Mesenchymal stem cell (in vitro differentiated cells and primary cell): ENCODE measurements at regions not wholly inside any gene's neighbourhood (a gene's known extent, or its start where the extent isn't known, plus 50 kb on each side); places are given as distances from the start of the nearest gene placed in this dataset.
A peak's percentile ranks its signal among the peaks of the same experiment; 100 is the strongest.

ENCODE experiments used
- DNase-seq: peaks from one replicate; pipeline ENCODE4 v3.0.0-alpha.2; 2013
- H2AFZ ChIP-seq: one replicate; pipeline ENCODE4 v1.6.1; 2013; ENCODE audit warnings: low read depth, mild to moderate bottlenecking, control low read depth, inconsistent platforms, low read length, moderate library complexity
- H2AK5ac ChIP-seq: 2 replicates; pipeline ENCODE4 v1.6.1; 2013; ENCODE audit warnings: low read length, moderate library complexity, mild to moderate bottlenecking, inconsistent platforms; ENCODE audit not compliant: severe bottlenecking
- H2BK120ac ChIP-seq: one replicate; pipeline ENCODE4 v1.6.1; 2013; ENCODE audit warnings: low read depth, mild to moderate bottlenecking, inconsistent platforms, low read length, moderate library complexity
- H2BK12ac ChIP-seq, 2 experiments: one replicate each; pipeline ENCODE4 v1.6.1; 2013; ENCODE audit warnings: inconsistent platforms in 2 of 2, low read length in 2 of 2, mild to moderate bottlenecking in 2 of 2, moderate library complexity in 2 of 2, control low read depth in 1 of 2
- H2BK15ac ChIP-seq: one replicate; pipeline ENCODE4 v1.6.1; 2013; ENCODE audit warnings: mild to moderate bottlenecking, low read depth, inconsistent platforms; ENCODE audit not compliant: poor library complexity, severe bottlenecking
- H2BK5ac ChIP-seq: 2 replicates; pipeline ENCODE4 v1.6.1; 2013; ENCODE audit warnings: low read depth, mild to moderate bottlenecking, low read length, control low read depth, inconsistent platforms; ENCODE audit not compliant: poor library complexity, severe bottlenecking
- H3K14ac ChIP-seq, 2 experiments: one replicate each; pipeline ENCODE4 v1.6.1; 2013; ENCODE audit warnings: inconsistent platforms in 2 of 2, low read length in 2 of 2, control low read depth in 1 of 2, mild to moderate bottlenecking in 1 of 2, moderate library complexity in 1 of 2
- H3K18ac ChIP-seq, 2 experiments: one replicate each; pipeline ENCODE4 v1.6.1; 2013; ENCODE audit warnings: inconsistent platforms in 2 of 2, low read length in 2 of 2, control low read depth in 1 of 2, low read depth in 1 of 2, mild to moderate bottlenecking in 1 of 2
- H3K23ac ChIP-seq, 2 experiments: one replicate each; pipeline ENCODE4 v1.6.1; 2013; ENCODE audit warnings: inconsistent platforms in 2 of 2, low read length in 2 of 2, mild to moderate bottlenecking in 2 of 2, moderate library complexity in 2 of 2, control low read depth in 1 of 2
- H3K27ac ChIP-seq: 2 replicates; pipeline ENCODE4 v1.5.1; 2013; ENCODE audit warnings: mild to moderate bottlenecking, moderate library complexity, low read length, control low read depth, inconsistent platforms; ENCODE audit not compliant: poor library complexity, severe bottlenecking
- H3K27me3 ChIP-seq, 2 experiments: 2 replicates each; pipeline versions ENCODE4 v1.6.1 to v1.7.0; 2013; ENCODE audit warnings: low read length in 2 of 2, mild to moderate bottlenecking in 2 of 2, moderate library complexity in 2 of 2, control low read depth in 1 of 2, inconsistent platforms in 1 of 2; ENCODE audit not compliant: control insufficient read depth in 1 of 2, insufficient read depth in 1 of 2
- H3K36me3 ChIP-seq, 2 experiments: 2 replicates each; pipeline versions ENCODE4 v1.6.1 to v1.7.0; 2013; ENCODE audit warnings: low read length in 2 of 2, control low read depth in 1 of 2, inconsistent platforms in 1 of 2, low read depth in 1 of 2, mild to moderate bottlenecking in 1 of 2; ENCODE audit not compliant: insufficient read depth in 2 of 2, control insufficient read depth in 1 of 2
- H3K4ac ChIP-seq, 2 experiments: one replicate each; pipeline ENCODE4 v1.6.1; 2013; ENCODE audit warnings: inconsistent platforms in 2 of 2, low read length in 2 of 2, mild to moderate bottlenecking in 2 of 2, moderate library complexity in 2 of 2, control low read depth in 1 of 2, low read depth in 1 of 2
- H3K4me1 ChIP-seq: 2 replicates; pipeline ENCODE4 v1.6.1; 2013; ENCODE audit warnings: low read depth, low read length, control low read depth; ENCODE audit not compliant: control insufficient read depth, insufficient read depth
- H3K4me2 ChIP-seq: 2 replicates; pipeline ENCODE4 v1.6.1; 2013; ENCODE audit warnings: low read length, mild to moderate bottlenecking, inconsistent platforms; ENCODE audit not compliant: poor library complexity, severe bottlenecking
- H3K4me3 ChIP-seq, 2 experiments: 2 replicates each; pipeline versions ENCODE4 v1.5.1 to v1.7.0; 2013; ENCODE audit warnings: low read length in 2 of 2, mild to moderate bottlenecking in 2 of 2, control low read depth in 1 of 2, low read depth in 1 of 2; ENCODE audit not compliant: insufficient read depth in 1 of 2
- H3K79me1 ChIP-seq: replicated peaks from 2 replicates; pipeline ENCODE4 v1.6.1; 2013; ENCODE audit warnings: mild to moderate bottlenecking, control low read depth, low read length, inconsistent platforms; ENCODE audit not compliant: poor library complexity, severe bottlenecking
- H3K9ac ChIP-seq: 2 replicates; pipeline ENCODE4 v1.7.0; 2013; ENCODE audit warnings: mild to moderate bottlenecking, low read length, moderate library complexity
- H3K9me3 ChIP-seq: 2 replicates; pipeline ENCODE4 v1.7.0; 2013; ENCODE audit warnings: mild to moderate bottlenecking, low read length; ENCODE audit not compliant: control insufficient read depth
- H4K8ac ChIP-seq: one replicate; pipeline ENCODE4 v1.6.1; 2013; ENCODE audit warnings: inconsistent platforms, mild to moderate bottlenecking, low read length, moderate library complexity
- H4K91ac ChIP-seq: one replicate; pipeline ENCODE4 v1.6.1; 2013; ENCODE audit warnings: mild to moderate bottlenecking, low read length, inconsistent platforms
- WGBS: methylation state at CpG from one replicate; pipeline ENCODE4 v1.1.7; 2013; ENCODE audit warnings: mixed read lengths; 5-methylcytosine and 5-hydroxymethylcytosine counted together

GRCh38 chr7:106537119-106537518, 123.8 kb downstream of the CCDC71L start:
- Histone ChIP-seq H3K14ac (no peak overlapping the region), H3K4me1 (no peaks in the 10 kb centered on the region), H2BK120ac (no peak overlapping the region), H4K91ac (no peak overlapping the region), H3K27me3 (no peaks in the 10 kb centered on the region), H3K9ac (no peak overlapping the region), H2AK5ac (no peak overlapping the region), H2BK12ac (no peak overlapping the region), H3K23ac (no peak overlapping the region), H3K4me3 (no peak overlapping the region), H3K79me1 (no peaks in the 10 kb centered on the region), H2AFZ (no peak overlapping the region), H3K4me2 (no peak overlapping the region), H3K4ac (no peak overlapping the region), H3K27ac (no peak overlapping the region), H4K8ac (no peak overlapping the region), H3K18ac (no peak overlapping the region), H2BK5ac (no peak overlapping the region), H3K9me3 (no peaks in the 10 kb centered on the region), H2BK15ac (no peak overlapping the region), H3K36me3 (no peaks in the 10 kb centered on the region)
- no CpG with 5 or more reads among the region's 2 CpGs for WGBS
- DNase-seq, result no peak

- Histone ChIP-seq H3K79me1 (no peaks in the 10 kb centered on the region), H2AFZ (no peak overlapping the region), H3K27me3 (no peaks in the 10 kb centered on the region), H4K91ac (no peak overlapping the region), H3K4ac (no peak overlapping the region), H3K27ac (no peak overlapping the region), H2BK15ac (no peak overlapping the region), H3K4me2 (no peak overlapping the region), H3K14ac (no peak overlapping the region), H3K23ac (no peak overlapping the region), H2BK5ac (no peak overlapping the region), H3K36me3 (no peaks in the 10 kb centered on the region), H3K9me3 (no peaks in the 10 kb centered on the region), H2AK5ac (no peak overlapping the region), H2BK120ac (no peak overlapping the region), H3K9ac (no peak overlapping the region), H3K4me1 (no peaks in the 10 kb centered on the region), H4K8ac (no peak overlapping the region), H2BK12ac (no peak overlapping the region), H3K18ac (no peak overlapping the region), H3K4me3 (no peak overlapping the region)
- 95% methylated on average over 3 of the region's 3 CpGs for whole genome bisulfite sequencing
- DNase-seq, result no peak
Measured at GRCh38 chr7:106536079-106536478, 124.9 kb downstream of the CCDC71L start.

- Histone ChIP-seq H3K4ac (peak overlapping the region in 1 of 2 experiments; percentile 7), H3K9ac (peak overlapping the region; percentile 13), H2AFZ (no peak overlapping the region), H3K27me3 (no peaks in the 10 kb centered on the region), H4K8ac (no peak overlapping the region), H3K27ac (no peak overlapping the region), H2BK120ac (no peak overlapping the region), H2BK15ac (no peak overlapping the region), H4K91ac (no peak overlapping the region), H3K4me1 (no peaks in the 10 kb centered on the region), H3K36me3 (no peaks in the 10 kb centered on the region), H3K18ac (no peak overlapping the region), H2BK12ac (peak overlapping the region in 1 of 2 experiments; percentile 54), H3K9me3 (no peaks in the 10 kb centered on the region), H3K23ac (peak overlapping the region in 1 of 2 experiments; percentile 5), H3K79me1 (no peaks in the 10 kb centered on the region), H2BK5ac (no peak overlapping the region), H3K14ac (peak overlapping the region in 1 of 2 experiments; percentile 11), H3K4me2 (no peak overlapping the region), H2AK5ac (no peak overlapping the region), H3K4me3 (no peak overlapping the region)
- no peak for DNase-seq
- WGBS, result 90% methylated on average over 6 of the region's 7 CpGs
Measured at GRCh38 chr7:106535234-106535932, 125.6 kb downstream of the CCDC71L start.

GRCh38 chr7:106534271-106534846, 126.6 kb downstream of the CCDC71L start:
- no peak overlapping the region for H2BK15ac ChIP-seq
- H3K4me3 ChIP-seq, result no peak overlapping the region
- H3K4ac ChIP-seq, result no peak overlapping the region
- H2BK12ac ChIP-seq, result no peak overlapping the region
- H3K27ac ChIP-seq, result no peak overlapping the region
- no peak overlapping the region for H4K91ac ChIP-seq
- H3K36me3 ChIP-seq, result no peaks in the 10 kb centered on the region
- no peaks in the 10 kb centered on the region for H3K9me3 ChIP-seq
- H2AFZ ChIP-seq, result no peak overlapping the region
- no peaks in the 10 kb centered on the region for H3K4me1 ChIP-seq
- no peak overlapping the region for H2BK5ac ChIP-seq
- H3K23ac ChIP-seq, result no peak overlapping the region
- 64% methylated on average over 8 of the region's 8 CpGs for WGBS
- H3K79me1 ChIP-seq, result no peaks in the 10 kb centered on the region
- no peak overlapping the region for H4K8ac ChIP-seq
- no peak overlapping the region for H2AK5ac ChIP-seq
- no peak overlapping the region for H3K14ac ChIP-seq
- H3K18ac ChIP-seq, result no peak overlapping the region
- H3K4me2 ChIP-seq, result no peak overlapping the region
- no peak overlapping the region for H3K9ac ChIP-seq
- H3K27me3 ChIP-seq, result no peaks in the 10 kb centered on the region
- DNase-seq, result peak; percentile 9
- no peak overlapping the region for H2BK120ac ChIP-seq
